ENCODE measurements at regions not wholly inside any gene's neighbourhood (a gene's known extent, or its start where the extent isn't known, plus 50 kb on each side); places are given as distances from the start of the nearest gene placed in this dataset.

GRCh38 chrX:482192-482701 is 95.5 kb upstream of the PPP2R3B start:
- no peaks in the 10 kb centered on the region for H3K27me3 ChIP-seq (ENCODE audit: low read depth, low read length)
- TF ChIP-seq CTCF (IDR thresholded peaks at IDR 0.05; ENCODE audit: low read depth, low read length): no peak
- TF ChIP-seq EZH2phosphoT487 (IDR thresholded peaks at IDR 0.05; ENCODE audit: low read depth): no peak
- no peak overlapping the region for H2AFZ ChIP-seq (ENCODE audit: low read depth, low read length)
- no peak overlapping the region for H3K27ac ChIP-seq (ENCODE audit: low read length)
- H4K20me1 ChIP-seq (ENCODE audit: insufficient read depth, low read length): no peaks in the 10 kb centered on the region
- H3K4me2 ChIP-seq (ENCODE audit: low read length): no peak overlapping the region
- no peaks in the 10 kb centered on the region for H3K36me3 ChIP-seq (replicated peaks; ENCODE audit: low read depth, low read length)
- H3K4me1 ChIP-seq (ENCODE audit: low read length): no peaks in the 10 kb centered on the region
- H3K9ac ChIP-seq (ENCODE audit: low read length): no peak overlapping the region
- H3K4me3 ChIP-seq (ENCODE audit: low read length): no peak overlapping the region
- H3K9me3 ChIP-seq (ENCODE audit: insufficient read depth, low read length): 0 out of 2 replicates have a peak, but pooled peaks cover 4% of the 10 kb centered on the region
- no peaks in the 10 kb centered on the region for H3K79me2 ChIP-seq (ENCODE audit: low read length)

DNA sequence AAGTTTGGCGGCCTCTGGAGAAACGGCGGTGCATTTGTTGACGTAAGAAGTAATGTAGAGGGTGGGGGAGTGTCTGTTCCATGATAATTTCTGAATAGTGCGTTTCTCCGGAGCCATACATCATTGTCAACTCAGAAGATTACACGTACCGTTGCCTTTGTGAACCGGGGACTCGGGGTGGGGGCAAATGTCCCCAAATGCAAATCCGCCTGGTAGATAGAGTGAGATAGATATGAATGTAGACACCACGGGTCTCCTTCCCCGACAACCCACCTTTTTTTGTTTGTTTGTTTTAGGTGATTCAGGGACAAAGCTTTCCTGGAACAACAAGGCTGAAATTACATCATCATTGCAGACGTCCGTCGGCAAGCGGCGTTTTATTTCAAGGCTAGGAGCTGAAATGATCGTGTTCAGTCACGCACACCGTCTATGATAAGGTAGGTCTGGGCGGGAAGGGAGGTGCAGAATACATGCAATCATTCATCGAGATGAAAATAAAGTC is 96.0 kb upstream of the PPP2R3B start:
- Histone ChIP-seq H3K79me2 (ENCODE audit: low read length) (no peaks in the 10 kb centered on the region), H3K4me3 (ENCODE audit: low read length) (no peak overlapping the region), H4K20me1 (ENCODE audit: insufficient read depth, low read length) (no peaks in the 10 kb centered on the region), H3K27ac (ENCODE audit: low read length) (no peak overlapping the region), H3K9me3 (ENCODE audit: insufficient read depth, low read length) (0 out of 2 replicates have a peak, but pooled peaks cover 4% of the 10 kb centered on the region), H3K9ac (ENCODE audit: low read length) (no peak overlapping the region), H3K4me2 (ENCODE audit: low read length) (no peak overlapping the region), H2AFZ (ENCODE audit: low read depth, low read length) (no peak overlapping the region), H3K36me3 (replicated peaks; ENCODE audit: low read depth, low read length) (no peaks in the 10 kb centered on the region), H3K27me3 (ENCODE audit: low read depth, low read length) (no peaks in the 10 kb centered on the region), H3K4me1 (ENCODE audit: low read length) (no peaks in the 10 kb centered on the region)
- TF ChIP-seq CTCF (IDR thresholded peaks at IDR 0.05; ENCODE audit: low read depth, low read length): no peak
- no peak for TF ChIP-seq EZH2phosphoT487 (IDR thresholded peaks at IDR 0.05; ENCODE audit: low read depth)

- no peaks in the 10 kb centered on the region for H3K4me1 ChIP-seq (ENCODE audit: low read length)
- no peak overlapping the region for H3K27ac ChIP-seq (ENCODE audit: low read length)
- no peak for TF ChIP-seq EZH2phosphoT487 (IDR thresholded peaks at IDR 0.05; ENCODE audit: low read depth)
- TF ChIP-seq CTCF (IDR thresholded peaks at IDR 0.05; ENCODE audit: low read depth, low read length): no peak
- H3K27me3 ChIP-seq (ENCODE audit: low read depth, low read length): no peaks in the 10 kb centered on the region
- H4K20me1 ChIP-seq (ENCODE audit: insufficient read depth, low read length): no peaks in the 10 kb centered on the region
- no peaks in the 10 kb centered on the region for H3K79me2 ChIP-seq (ENCODE audit: low read length)
- H3K36me3 ChIP-seq (replicated peaks; ENCODE audit: low read depth, low read length): no peaks in the 10 kb centered on the region
- no peak overlapping the region for H3K4me2 ChIP-seq (ENCODE audit: low read length)
- H3K9me3 ChIP-seq (ENCODE audit: insufficient read depth, low read length): 0 out of 2 replicates have a peak, but pooled peaks cover 4% of the 10 kb centered on the region
- H3K9ac ChIP-seq (ENCODE audit: low read length): no peak overlapping the region
- H3K4me3 ChIP-seq (ENCODE audit: low read length): no peak overlapping the region
- no peak overlapping the region for H2AFZ ChIP-seq (ENCODE audit: low read depth, low read length)
Observed at GRCh38 chrX:485368-485767, 98.7 kb upstream of the PPP2R3B start.

DNA sequence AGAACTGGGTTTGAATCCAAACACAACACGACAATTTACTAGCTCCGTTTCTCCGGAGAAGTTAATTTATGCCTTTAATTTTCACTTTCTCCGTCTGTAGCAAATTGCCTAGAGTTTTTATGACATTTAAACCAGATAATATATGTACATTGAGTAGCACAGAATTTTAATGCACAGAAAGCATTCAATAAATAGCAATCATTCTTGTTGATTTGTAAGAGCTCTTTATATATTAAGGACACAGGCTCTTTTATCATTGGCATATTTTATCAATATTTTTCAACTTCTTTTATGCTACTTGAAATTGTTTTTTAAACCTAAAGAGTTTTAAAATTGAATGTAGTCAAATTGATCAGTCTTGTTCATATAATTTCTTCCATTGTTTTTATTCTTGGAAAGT is 99.6 kb upstream of the PPP2R3B start:
- no peak for TF ChIP-seq CTCF (IDR thresholded peaks at IDR 0.05; ENCODE audit: low read depth, low read length)
- TF ChIP-seq EZH2phosphoT487 (IDR thresholded peaks at IDR 0.05; ENCODE audit: low read depth): no peak

More for the DNA sequence above, 99.6 kb upstream of the PPP2R3B start:
- Histone ChIP-seq H3K36me3 (replicated peaks; ENCODE audit: low read depth, low read length) (no peaks in the 10 kb centered on the region), H2AFZ (ENCODE audit: low read depth, low read length) (no peak overlapping the region), H3K4me3 (ENCODE audit: low read length) (no peak overlapping the region), H4K20me1 (ENCODE audit: insufficient read depth, low read length) (no peaks in the 10 kb centered on the region), H3K79me2 (ENCODE audit: low read length) (no peaks in the 10 kb centered on the region), H3K27me3 (ENCODE audit: low read depth, low read length) (no peaks in the 10 kb centered on the region), H3K9me3 (ENCODE audit: insufficient read depth, low read length) (0 out of 2 replicates have a peak, but pooled peaks cover 4% of the 10 kb centered on the region), H3K9ac (ENCODE audit: low read length) (no peak overlapping the region), H3K4me1 (ENCODE audit: low read length) (no peaks in the 10 kb centered on the region), H3K4me2 (ENCODE audit: low read length) (no peak overlapping the region), H3K27ac (ENCODE audit: low read length) (no peak overlapping the region)
